Peyer's patch (tissue), 4 donors: ENCODE measurements at regions not wholly inside any gene's neighbourhood (a gene's known extent, or its start where the extent isn't known, plus 50 kb on each side); places are given as distances from the start of the nearest gene placed in this dataset.

ENCODE experiments used
- CTCF ChIP-seq, 6 experiments: fragments of 450-650 bp in 4 of 6; fragments of 200-600 bp in 2 of 6; sonication (generic) in 1 of 6; IDR thresholded peaks; one replicate each; pipeline ENCODE4 v1.5.1; 2017 to 2019; ENCODE audit warnings: antibody characterized with exemption in 6 of 6, mild to moderate bottlenecking in 3 of 6, moderate library complexity in 1 of 6
- POLR2A ChIP-seq, 2 donors: fragments of 450-650 bp; IDR thresholded peaks; one replicate each; pipeline ENCODE4 v1.5.1; 2017; ENCODE audit warnings: antibody characterized with exemption in 2 of 2, mild to moderate bottlenecking in 2 of 2, moderate library complexity in 2 of 2

DNA sequence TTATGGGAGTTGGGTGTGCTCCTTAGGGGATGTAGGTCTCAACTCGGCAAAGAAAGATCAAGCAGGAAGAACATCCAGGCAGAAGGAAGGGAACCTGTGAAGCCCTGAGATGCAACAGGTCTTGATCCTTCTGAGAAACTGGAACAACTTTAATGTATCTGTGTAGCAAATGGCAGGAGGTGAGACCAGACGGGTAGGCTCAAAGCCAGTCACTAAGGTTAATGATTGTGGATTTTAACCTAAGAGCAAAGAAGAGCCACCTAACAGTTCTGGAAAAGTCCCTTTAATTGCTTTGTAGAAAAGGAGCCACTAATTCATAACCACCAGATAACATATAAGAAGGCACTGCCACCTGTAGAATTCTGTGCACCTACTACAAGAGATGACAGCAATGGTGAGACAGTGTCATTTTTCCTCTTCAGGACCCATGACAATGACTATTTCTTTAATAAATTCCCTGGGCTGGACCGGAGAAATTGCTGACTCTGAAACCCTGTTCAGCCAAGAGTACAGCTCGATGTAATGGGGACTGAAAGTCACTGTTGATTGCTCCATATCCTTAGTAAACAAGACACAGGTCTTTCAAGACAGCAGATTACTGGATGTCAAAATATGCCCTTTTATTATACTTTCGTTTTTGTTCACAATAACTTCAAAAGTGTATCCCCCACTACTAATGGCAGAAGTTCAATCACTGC lies 326.2 kb downstream of the CBLN4 start:
- TF ChIP-seq CTCF (IDR thresholded peaks at IDR 0.05) (no peak), POLR2A (IDR thresholded peaks at IDR 0.05) (no peak)
